HG03066 (cell line): ENCODE measurements at regions not wholly inside any gene's neighbourhood (a gene's known extent, or its start where the extent isn't known, plus 50 kb on each side); places are given as distances from the start of the nearest gene placed in this dataset.
"Not testable (repeated sequence)": the region's sequence is repeated elsewhere in the genome, so short reads cannot be mapped to it uniquely, and the experiment has no call there.

Experiments used
- ATAC-seq: cut with Tn5 transposase; IDR thresholded peaks from one replicate; pipeline ENCODE4 v1.9.1; 2021; ENCODE audit warnings: low read depth; ENCODE audit not compliant: unreplicated experiment

DNA sequence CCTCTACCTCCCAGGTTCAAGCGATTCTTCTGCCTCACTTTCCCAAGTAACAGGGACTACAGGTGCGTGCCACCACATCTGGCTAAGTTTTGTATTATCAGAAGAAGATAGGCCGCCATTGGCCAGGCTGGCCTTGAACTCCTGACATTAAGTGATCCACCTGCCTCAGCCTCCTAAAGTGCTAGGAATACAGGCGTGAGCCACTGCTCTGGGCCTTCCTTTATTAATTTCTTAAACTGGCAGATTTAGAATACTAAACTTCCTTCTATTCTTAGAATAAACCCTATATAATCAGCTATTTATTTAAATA, 86.6 kb downstream of the HFE start:
- no peak for ATAC-seq

DNA sequence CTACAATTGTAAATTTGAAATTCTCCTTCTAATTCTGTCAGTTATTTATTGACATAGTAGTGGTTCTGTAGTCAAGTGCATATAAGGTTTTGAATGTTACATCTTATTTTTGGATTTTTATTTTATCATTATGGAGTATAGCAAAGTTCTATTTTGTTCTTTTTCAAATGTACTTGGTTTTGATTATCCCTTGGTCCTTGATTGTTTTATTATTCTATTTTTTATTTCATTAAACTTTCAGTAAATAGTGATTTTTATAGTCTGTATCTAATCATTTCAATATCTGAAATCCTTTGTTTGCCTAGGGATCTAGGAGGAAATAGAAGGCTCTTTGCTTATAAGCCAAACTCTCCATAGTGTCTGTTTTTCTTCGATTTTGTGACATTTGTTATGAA, 87.8 kb downstream of the HFE start:
- no peak for ATAC-seq

- ATAC-seq, result no peak
Measured at GRCh38 chr6:26175428-26176181, 88.4 kb downstream of the HFE start.

GRCh38 chr6:26179675-26180074, 92.4 kb downstream of the HFE start:
- no peak for ATAC-seq

DNA sequence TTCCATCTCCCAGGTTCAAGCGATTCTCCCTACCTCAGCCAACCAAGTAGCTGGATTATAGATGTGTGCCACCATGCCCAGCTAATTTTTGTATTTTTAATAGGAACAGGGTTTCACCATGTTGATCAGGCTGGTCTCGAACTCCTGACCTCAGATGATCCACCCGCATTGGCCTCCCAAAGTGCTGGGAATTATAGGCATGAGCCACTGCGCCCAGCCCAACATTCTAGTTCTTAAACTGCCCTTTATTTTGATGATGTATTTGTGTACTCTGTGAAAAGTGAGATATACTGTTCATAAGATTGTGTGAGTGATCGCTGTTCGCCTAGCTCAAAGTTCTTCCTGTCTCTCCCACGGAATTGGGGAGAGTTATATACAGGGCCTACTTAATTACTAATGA, 93.1 kb downstream of the HFE start:
- no peak for ATAC-seq

DNA sequence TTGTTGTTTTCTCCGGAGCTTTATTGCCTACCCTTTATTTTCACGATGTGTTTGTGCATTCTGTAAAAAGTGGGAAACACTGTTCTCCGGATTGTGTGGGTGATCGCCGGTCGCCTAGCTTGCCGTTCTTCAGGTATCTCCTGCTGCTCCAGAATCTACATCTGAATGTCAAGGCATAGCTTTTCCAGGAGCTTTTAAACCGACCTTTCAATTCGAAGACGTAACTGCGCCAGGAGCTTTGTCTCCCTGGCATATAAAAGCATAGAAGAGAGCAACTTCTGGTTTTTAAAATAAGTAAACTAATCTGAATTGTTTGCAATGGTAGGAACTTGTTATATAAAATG, 96.0 kb downstream of the HFE start:
- ATAC-seq, result no peak

GRCh38 chr6:26183581-26184366, 96.5 kb downstream of the HFE start:
- ATAC-seq, result peak; percentile 53

DNA sequence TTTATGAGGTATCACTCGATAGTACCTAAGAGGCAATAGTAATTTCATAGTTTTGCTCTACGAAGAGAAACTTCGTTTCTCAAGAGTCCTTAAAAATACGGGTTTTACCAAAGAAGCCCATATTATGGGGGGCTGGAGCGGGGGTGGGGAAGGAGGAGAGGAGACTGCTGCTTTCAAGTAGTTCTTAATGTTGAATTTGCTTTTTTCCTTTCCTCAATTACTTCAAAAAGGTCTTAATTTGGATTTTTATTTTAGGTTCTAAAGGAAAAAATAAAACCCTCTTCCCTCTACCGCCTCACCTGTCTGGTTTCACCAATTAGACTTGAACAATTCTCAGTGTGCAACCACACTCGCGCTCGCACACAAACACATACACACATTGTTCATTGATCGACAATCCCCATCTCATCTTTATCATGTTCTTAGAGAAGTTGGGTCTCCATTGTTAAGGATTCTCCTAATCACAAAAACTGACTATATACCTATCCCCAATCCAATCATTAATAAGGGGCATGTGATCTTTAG, 97.2 kb downstream of the HFE start:
- no peak for ATAC-seq

GRCh38 chr6:26185004-26185403, 97.8 kb downstream of the HFE start:
- ATAC-seq, result no peak

- no peak for ATAC-seq
Measured at GRCh38 chr6:26185802-26186201, 98.6 kb downstream of the HFE start.

DNA sequence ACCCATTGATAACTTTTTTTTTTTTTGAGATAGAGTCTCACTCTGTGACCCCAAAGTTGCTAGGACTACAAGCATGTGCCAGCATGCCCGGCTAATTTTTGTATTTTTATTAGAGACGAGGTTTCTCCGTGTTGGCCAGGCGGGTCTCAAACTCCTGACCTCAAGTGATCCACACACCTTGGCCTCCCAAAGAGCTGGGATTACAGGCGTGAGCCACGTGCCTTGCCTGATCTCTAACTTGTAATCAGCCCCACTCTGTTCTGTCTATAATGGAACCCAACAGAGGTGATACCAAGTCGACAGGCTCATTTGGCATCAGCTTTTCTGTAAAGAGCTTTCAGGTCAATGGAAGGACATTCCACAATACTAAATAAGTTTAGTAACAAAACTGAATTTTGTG, 99.4 kb downstream of the HFE start:
- no peak for ATAC-seq

DNA sequence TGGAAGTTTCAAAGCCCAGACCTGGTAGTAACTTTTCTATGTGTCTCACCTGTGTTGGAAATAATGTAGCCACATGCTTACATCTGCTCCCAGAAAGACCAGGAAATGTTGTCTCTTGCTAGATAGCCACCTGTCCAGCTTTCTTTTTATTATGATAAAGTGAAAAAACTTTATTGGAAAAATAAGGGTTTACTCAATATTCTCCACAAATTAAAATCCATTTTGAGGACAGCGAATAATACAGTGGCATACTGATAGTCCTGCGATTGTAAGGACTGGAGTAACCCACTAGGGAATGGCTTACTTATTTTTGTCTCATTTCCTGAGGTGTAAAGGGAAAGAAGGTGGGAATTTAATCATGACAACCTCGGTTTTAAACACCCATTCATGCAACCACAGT, 100.1 kb downstream of the HFE start:
- ATAC-seq, result no peak

GRCh38 chr6:26187981-26188635, 100.9 kb downstream of the HFE start:
- ATAC-seq, result peak; percentile 22

DNA sequence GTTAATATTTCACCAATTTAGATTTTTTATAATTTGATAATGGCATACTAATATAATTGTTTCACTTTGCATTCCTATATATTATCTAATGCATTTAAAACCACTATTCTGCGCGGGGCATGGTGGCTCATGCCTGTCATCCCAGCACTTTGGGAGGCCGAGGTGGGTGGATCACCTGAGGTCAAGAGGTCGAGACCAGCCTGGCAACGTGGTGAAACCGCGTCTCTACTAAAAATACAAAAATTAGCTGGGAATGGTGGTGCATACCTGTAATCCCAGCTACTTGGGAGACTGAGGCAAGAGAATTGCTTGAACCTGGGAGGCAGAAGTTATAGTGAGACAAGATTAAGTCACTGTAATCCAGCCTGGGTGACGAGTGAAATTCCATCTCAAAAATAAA, 104.3 kb downstream of the HFE start:
- not testable (repeated sequence) for ATAC-seq

- no peak for ATAC-seq
Measured at GRCh38 chr6:26193467-26194328, 106.5 kb downstream of the HFE start.

GRCh38 chr6:26194329-26194701, 107.1 kb downstream of the HFE start:
- ATAC-seq, result no peak

GRCh38 chr6:26194816-26195375, 107.7 kb downstream of the HFE start:
- no peak for ATAC-seq

GRCh38 chr6:26195376-26195923, 108.2 kb downstream of the HFE start:
- no peak for ATAC-seq

GRCh38 chr6:26195924-26196845, 109.0 kb downstream of the HFE start:
- ATAC-seq, result no peak
